ENCODE measurements at regions not wholly inside any gene's neighbourhood (a gene's known extent, or its start where the extent isn't known, plus 50 kb on each side); places are given as distances from the start of the nearest gene placed in this dataset.

- no peak for DNase-seq
These were observed 278.2 kb downstream of the SLC4A3 start for GRCh38 chr2:219905640-219906039.

- DNase-seq, result no peak
These were observed 278.9 kb downstream of the SLC4A3 start for GRCh38 chr2:219906114-219907010.

- no peak for DNase-seq
These were observed 279.6 kb downstream of the SLC4A3 start for GRCh38 chr2:219907011-219907365.

- no peak for DNase-seq
These were observed 281.1 kb downstream of the SLC4A3 start for GRCh38 chr2:219908538-219908937.

- no peak for DNase-seq
These were observed 284.1 kb downstream of the SLC4A3 start for GRCh38 chr2:219911541-219911940.

- DNase-seq, result no peak
These were observed 285.1 kb downstream of the SLC4A3 start for GRCh38 chr2:219912491-219912921.

- DNase-seq, result no peak
These were observed 287.1 kb downstream of the SLC4A3 start for GRCh38 chr2:219914577-219914976.

- DNase-seq, result no peak
These were observed 288.9 kb downstream of the SLC4A3 start for GRCh38 chr2:219916281-219916680.

- no peak for DNase-seq
These were observed 289.5 kb downstream of the SLC4A3 start for GRCh38 chr2:219916726-219917440.

- DNase-seq, result no peak
These were observed 290.8 kb downstream of the SLC4A3 start for GRCh38 chr2:219918254-219918653.

- no peak for DNase-seq
These were observed 291.5 kb downstream of the SLC4A3 start for GRCh38 chr2:219918944-219919343.

- DNase-seq, result no peak
These were observed 292.1 kb downstream of the SLC4A3 start for GRCh38 chr2:219919506-219919905.

- no peak for DNase-seq
These were observed 302.4 kb downstream of the SLC4A3 start for GRCh38 chr2:219929835-219930234.

GRCh38 chr2:219939647-219940046, 312.2 kb downstream of the SLC4A3 start:
- no peak for DNase-seq

GRCh38 chr2:219944866-219945265, 317.4 kb downstream of the SLC4A3 start:
- DNase-seq, result no peak

- DNase-seq, result no peak
These were observed 318.6 kb downstream of the SLC4A3 start for GRCh38 chr2:219946021-219946420.

GRCh38 chr2:219946529-219946928, 319.1 kb downstream of the SLC4A3 start:
- no peak for DNase-seq

- DNase-seq, result no peak
These were observed 320.1 kb downstream of the SLC4A3 start for GRCh38 chr2:219947575-219947974.

- DNase-seq, result no peak
These were observed 321.6 kb downstream of the SLC4A3 start for GRCh38 chr2:219949053-219949452.

GRCh38 chr2:219951099-219951498, 323.7 kb downstream of the SLC4A3 start:
- DNase-seq, result no peak

- DNase-seq, result no peak
These were observed 326.9 kb downstream of the SLC4A3 start for GRCh38 chr2:219954331-219954730.

GRCh38 chr2:219957820-219958219, 330.4 kb downstream of the SLC4A3 start:
- no peak for DNase-seq

- no peak for DNase-seq
These were observed 331.5 kb downstream of the SLC4A3 start for GRCh38 chr2:219958941-219959340.

- no peak for DNase-seq
These were observed 332.0 kb downstream of the SLC4A3 start for GRCh38 chr2:219959471-219959870.
